Brain microvascular endothelial cell (primary cell): ENCODE measurements at regions not wholly inside any gene's neighbourhood (a gene's known extent, or its start where the extent isn't known, plus 50 kb on each side); places are given as distances from the start of the nearest gene placed in this dataset.

ENCODE experiments used
- DNase-seq: peaks from one replicate; pipeline ENCODE4 v3.0.0-alpha.2; 2020
- H3K27ac ChIP-seq: fragments of 250-450 bp; sonication (Bioruptor Pico); 2 replicates; pipeline ENCODE4 v1.5.1; 2020; ENCODE audit warnings: mild to moderate bottlenecking, moderate library complexity
- H3K27me3 ChIP-seq: fragments of 250-450 bp; sonication (Bioruptor Pico); replicated peaks from 2 replicates; pipeline ENCODE4 v1.5.1; 2020; ENCODE audit warnings: mild to moderate bottlenecking
- H3K36me3 ChIP-seq: fragments of 250-450 bp; sonication (Bioruptor Pico); replicated peaks from 2 replicates; pipeline ENCODE4 v1.5.1; 2020; ENCODE audit warnings: mild to moderate bottlenecking
- H3K4me3 ChIP-seq: 2 replicates; pipeline ENCODE4 v1.5.1; 2011; ENCODE audit warnings: low read depth, mild to moderate bottlenecking, control low read depth, low read length, moderate library complexity
- CTCF ChIP-seq: IDR thresholded peaks from 2 replicates; pipeline ENCODE4 v1.5.1; 2011; ENCODE audit warnings: low read depth, mild to moderate bottlenecking, moderate library complexity, low read length, control low read depth, inconsistent platforms; ENCODE audit errors: missing control alignments
- in situ Hi-C: cut with HindIII; loops from 2 replicates; pipeline ENCODE4 v1.10.0; 2017; ENCODE audit warnings: low sequenced_read_pairs, low pct_ligation_motif_present

GRCh38 chr13:99743094-99743493 is 228.5 kb downstream of the ZIC5 start:
- Histone ChIP-seq H3K36me3 (no peaks in the 10 kb centered on the region), H3K27me3 (peaks cover 2% of the 10 kb centered on the region), H3K27ac (no peak overlapping the region), H3K4me3 (no peak overlapping the region)
- TF ChIP-seq CTCF = no peak
- in situ Hi-C loops = no loop called here
- DNase-seq = no peak

GRCh38 chr13:99741960-99742359 is 229.6 kb downstream of the ZIC5 start:
- Histone ChIP-seq H3K27ac (no peak overlapping the region), H3K4me3 (no peak overlapping the region), H3K27me3 (no peaks in the 10 kb centered on the region), H3K36me3 (no peaks in the 10 kb centered on the region)
- DNase-seq = no peak
- in situ Hi-C loops = no loop called here
- no peak for TF ChIP-seq CTCF

GRCh38 chr13:99740251-99740979 is 231.2 kb downstream of the ZIC5 start:
- DNase-seq = no peak
- in situ Hi-C loops = no loop called here
- Histone ChIP-seq H3K27ac (no peak overlapping the region), H3K36me3 (no peaks in the 10 kb centered on the region), H3K4me3 (no peak overlapping the region), H3K27me3 (no peaks in the 10 kb centered on the region)
- no peak for TF ChIP-seq CTCF

GRCh38 chr13:99738626-99739025 is 232.9 kb downstream of the ZIC5 start:
- in situ Hi-C loops = no loop called here
- no peak for TF ChIP-seq CTCF
- H3K36me3 ChIP-seq = no peaks in the 10 kb centered on the region
- no peak for DNase-seq
- no peak overlapping the region for H3K27ac ChIP-seq
- no peaks in the 10 kb centered on the region for H3K27me3 ChIP-seq
- H3K4me3 ChIP-seq = no peak overlapping the region

- no peaks in the 10 kb centered on the region for H3K27me3 ChIP-seq
- in situ Hi-C loops = no loop called here
- no peak for DNase-seq
- TF ChIP-seq CTCF = no peak
- no peaks in the 10 kb centered on the region for H3K36me3 ChIP-seq
- no peak overlapping the region for H3K27ac ChIP-seq
- no peak overlapping the region for H3K4me3 ChIP-seq
Measured at GRCh38 chr13:99737481-99738245, 233.9 kb downstream of the ZIC5 start.
